GM11168 (cell line): ENCODE measurements at regions not wholly inside any gene's neighbourhood (a gene's known extent, or its start where the extent isn't known, plus 50 kb on each side); places are given as distances from the start of the nearest gene placed in this dataset.
"Not testable (repeated sequence)": the region's sequence is repeated elsewhere in the genome, so short reads cannot be mapped to it uniquely, and the experiment has no call there.

Experiments
- in situ Hi-C: fragments of 300-500 bp; cut with MboI; formaldehyde crosslinking; loops from one replicate; pipeline ENCODE4 v1.12.0; 2022; ENCODE audit warnings: low sequenced_read_pairs; ENCODE audit not compliant: unreplicated experiment

GRCh38 chr16:56032072-56032471 lies 156.9 kb upstream of the CES5A start:
- in situ Hi-C loops = loop anchor here (25.0 kb wide), 1 partner anchor 280 kb away; no protein-coding TSS in a partner anchor

- in situ Hi-C loops = loop anchor here (25.0 kb wide), 1 partner anchor 283 kb away; no protein-coding TSS in a partner anchor
These were observed 153.9 kb upstream of the CES5A start for GRCh38 chr16:56029026-56029425.

- in situ Hi-C loops = no loop called here
These were observed 147.6 kb upstream of the CES5A start for GRCh38 chr16:56022818-56023217.

GRCh38 chr16:56019274-56019673 lies 144.1 kb upstream of the CES5A start:
- in situ Hi-C loops = no loop called here

GRCh38 chr16:56013962-56014552 lies 138.9 kb upstream of the CES5A start:
- in situ Hi-C loops = no loop called here

GRCh38 chr16:56012482-56012811 lies 137.3 kb upstream of the CES5A start:
- in situ Hi-C loops = no loop called here

- in situ Hi-C loops = no loop called here
These were observed 136.8 kb upstream of the CES5A start for GRCh38 chr16:56011808-56012481.

- in situ Hi-C loops = no loop called here
These were observed 130.8 kb upstream of the CES5A start for GRCh38 chr16:56005958-56006357.

GRCh38 chr16:55999683-56000082 lies 124.5 kb upstream of the CES5A start:
- in situ Hi-C loops = no loop called here

GRCh38 chr16:55993088-55993487 lies 117.9 kb upstream of the CES5A start:
- in situ Hi-C loops = no loop called here

GRCh38 chr16:55992551-55992950 lies 117.4 kb upstream of the CES5A start:
- in situ Hi-C loops = no loop called here

GRCh38 chr16:55991843-55992242 lies 116.7 kb upstream of the CES5A start:
- in situ Hi-C loops = no loop called here

GRCh38 chr16:55989569-55989907 lies 114.4 kb upstream of the CES5A start:
- in situ Hi-C loops = no loop called here

- in situ Hi-C loops = not testable (repeated sequence)
These were observed 113.8 kb upstream of the CES5A start for GRCh38 chr16:55988850-55989568.

- in situ Hi-C loops = no loop called here
These were observed 112.8 kb upstream of the CES5A start for GRCh38 chr16:55988013-55988412.

GRCh38 chr16:55982597-55982996 lies 107.4 kb upstream of the CES5A start:
- in situ Hi-C loops = no loop called here

GRCh38 chr16:55981557-55981956 lies 106.4 kb upstream of the CES5A start:
- in situ Hi-C loops = no loop called here

GRCh38 chr16:55976815-55977214 lies 101.6 kb upstream of the CES5A start:
- in situ Hi-C loops = no loop called here

GRCh38 chr16:55971447-55971846 lies 96.3 kb upstream of the CES5A start:
- in situ Hi-C loops = no loop called here

GRCh38 chr16:55968221-55968620 lies 93.0 kb upstream of the CES5A start:
- in situ Hi-C loops = no loop called here

GRCh38 chr16:55964923-55965475 lies 89.8 kb upstream of the CES5A start:
- in situ Hi-C loops = no loop called here
